ENCODE measurements at regions not wholly inside any gene's neighbourhood (a gene's known extent, or its start where the extent isn't known, plus 50 kb on each side); places are given as distances from the start of the nearest gene placed in this dataset.
A peak's percentile ranks its signal among the peaks of the same experiment; 100 is the strongest.

DNA sequence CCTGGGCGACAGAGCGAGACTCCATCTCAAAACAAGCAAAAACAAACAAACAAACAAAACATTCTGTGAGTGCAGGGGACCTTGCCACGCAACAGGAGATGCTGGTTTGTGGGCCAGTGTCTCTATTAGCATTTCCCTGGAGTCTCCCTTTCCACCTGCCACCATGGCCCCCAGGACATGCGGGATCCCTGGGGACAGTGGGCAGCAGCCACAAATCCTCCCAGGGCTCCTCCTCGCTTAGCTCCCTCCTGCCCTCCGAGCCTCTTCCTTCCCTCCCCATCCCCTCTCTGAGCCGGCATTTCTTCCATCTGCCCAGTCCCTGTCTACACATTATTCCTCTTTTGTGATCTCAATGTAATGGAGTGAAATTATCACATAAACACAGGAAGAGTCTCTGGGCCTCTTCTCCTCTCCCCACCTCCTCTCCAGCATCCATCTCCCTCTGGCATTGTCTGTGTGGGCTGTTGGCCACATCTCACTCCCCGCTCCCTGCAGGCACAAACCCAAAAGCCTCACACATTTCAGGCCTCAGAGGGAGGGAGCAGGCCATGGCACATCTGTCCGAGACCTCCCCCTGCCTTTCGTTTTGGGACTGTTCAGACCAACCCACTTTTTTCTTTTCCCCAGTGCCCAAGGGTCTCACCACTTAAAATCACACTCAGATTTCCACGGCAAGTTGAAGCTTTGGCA lies 144.3 kb downstream of the MIS18A start:
- DNase-seq (ENCODE audit: low read depth, low spot score): no peak

DNA sequence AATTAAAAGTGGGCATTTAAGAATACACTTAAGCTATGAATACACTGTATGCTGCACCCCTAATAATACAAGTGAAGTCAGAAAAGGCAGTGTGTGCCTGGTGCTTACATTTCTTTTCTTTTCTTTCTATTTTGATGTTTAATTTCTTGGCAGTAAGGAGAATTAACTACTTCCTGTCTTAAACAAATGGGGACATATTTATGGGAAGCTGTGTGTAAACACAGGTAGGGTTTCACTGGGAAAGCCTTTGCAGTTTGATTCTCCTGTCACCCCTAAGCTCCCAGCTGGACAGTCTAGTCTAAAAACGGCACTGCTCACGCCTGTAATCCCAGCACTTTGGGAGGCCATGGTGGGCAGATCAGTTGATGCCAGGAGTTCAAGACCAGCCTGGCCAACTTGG lies 146.0 kb downstream of the MIS18A start:
- DNase-seq (ENCODE audit: low read depth, low spot score): no peak

DNA sequence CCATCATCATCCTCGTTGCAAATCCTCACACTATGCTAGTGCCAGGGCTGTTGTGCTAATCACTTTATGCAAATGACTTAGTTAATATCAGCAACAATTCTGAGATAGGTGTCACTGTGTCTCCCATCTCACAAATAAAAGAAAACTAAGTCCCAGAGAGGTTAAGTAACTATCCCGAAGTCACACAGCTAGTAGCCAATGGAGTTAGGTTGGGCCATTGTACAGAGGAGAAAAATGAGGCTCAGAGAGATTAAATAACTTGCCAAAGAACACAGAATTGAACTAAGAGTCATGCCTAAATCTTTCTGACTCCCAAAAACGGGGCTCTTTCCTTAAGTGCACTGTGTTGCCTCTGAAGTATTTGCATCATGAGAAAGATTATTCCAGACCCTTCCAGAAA lies 146.4 kb downstream of the MIS18A start:
- no peak for DNase-seq (ENCODE audit: low read depth, low spot score)

DNA sequence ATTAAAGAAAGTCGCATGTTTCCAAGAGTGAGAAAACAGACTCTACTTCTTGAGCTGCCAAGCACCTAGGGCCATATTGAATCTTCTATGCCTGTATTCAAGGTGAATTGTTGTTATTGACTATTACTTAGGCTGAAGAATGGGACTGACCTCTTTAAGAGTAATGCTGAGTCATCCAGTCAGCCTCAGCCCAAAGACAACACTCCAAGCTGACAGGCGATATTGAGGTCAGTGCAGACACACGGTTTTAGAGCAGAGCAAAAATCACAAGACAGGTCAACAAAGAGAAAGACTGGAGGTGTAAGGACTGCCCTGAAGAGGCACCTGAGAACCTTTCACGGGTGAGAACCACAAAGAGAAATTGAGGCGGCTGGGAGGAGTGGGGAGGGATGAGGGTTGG lies 146.9 kb downstream of the MIS18A start:
- DNase-seq (ENCODE audit: low read depth, low spot score): peak; percentile 23

DNA sequence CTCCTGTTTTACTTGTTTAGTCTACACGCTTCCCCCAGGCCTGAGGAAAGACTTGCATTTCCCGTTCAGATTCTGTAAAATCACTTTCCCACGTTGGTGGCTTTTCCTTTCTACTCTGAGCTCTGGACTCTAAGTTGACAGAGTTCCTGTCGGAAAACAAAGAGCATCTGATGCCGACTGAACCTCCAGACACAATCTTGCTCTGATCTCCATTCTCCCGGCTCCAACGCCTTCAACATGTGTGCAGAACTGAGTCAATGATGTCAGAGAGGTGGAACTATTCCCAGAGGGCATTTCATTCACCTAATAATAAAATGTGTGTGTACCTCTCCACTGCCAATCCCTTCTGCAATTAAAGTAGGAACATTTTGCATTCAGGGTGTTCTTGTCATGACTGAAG lies 147.7 kb downstream of the MIS18A start:
- no peak for DNase-seq (ENCODE audit: low read depth, low spot score)

DNA sequence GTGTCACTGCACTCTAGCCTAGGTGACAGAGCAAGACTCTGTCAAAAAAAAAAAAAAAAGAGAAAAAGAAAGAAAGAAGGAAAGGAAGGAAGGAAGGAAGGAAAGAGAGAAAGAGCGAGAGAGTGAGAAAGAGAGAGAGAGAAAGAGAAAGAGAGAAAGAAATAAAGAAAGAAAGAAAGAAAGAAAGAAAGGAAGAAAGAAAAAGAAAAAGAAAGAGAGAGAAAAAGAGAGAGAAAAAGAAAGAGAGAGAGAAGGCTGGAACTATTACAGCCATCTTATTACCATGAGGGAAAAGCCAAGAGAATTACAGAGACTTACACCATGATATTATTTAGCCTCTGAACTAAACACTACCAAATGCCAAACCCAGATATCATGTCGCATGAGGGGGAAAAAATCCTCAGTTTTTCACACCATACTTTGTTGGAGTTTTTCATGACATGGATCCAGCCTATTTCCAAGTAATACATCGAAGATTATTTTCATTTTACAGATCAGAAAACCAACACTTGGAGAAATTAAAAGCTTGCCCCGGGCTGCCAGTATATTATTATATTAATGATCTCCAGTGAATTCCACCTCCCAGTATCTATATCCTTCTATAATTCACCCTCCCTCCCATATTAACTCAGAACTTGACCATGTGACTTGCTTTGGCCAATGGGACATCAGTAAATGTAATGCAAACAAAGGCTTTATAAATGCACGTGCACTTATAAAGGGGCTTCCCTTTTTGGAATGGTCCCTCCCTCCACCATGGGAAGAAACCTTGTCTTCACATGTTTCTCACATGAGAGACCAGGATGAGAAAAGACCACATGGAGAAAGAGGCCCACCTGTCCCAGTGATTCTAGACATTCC lies 148.6 kb downstream of the MIS18A start:
- no peak for DNase-seq (ENCODE audit: low read depth, low spot score)

DNA sequence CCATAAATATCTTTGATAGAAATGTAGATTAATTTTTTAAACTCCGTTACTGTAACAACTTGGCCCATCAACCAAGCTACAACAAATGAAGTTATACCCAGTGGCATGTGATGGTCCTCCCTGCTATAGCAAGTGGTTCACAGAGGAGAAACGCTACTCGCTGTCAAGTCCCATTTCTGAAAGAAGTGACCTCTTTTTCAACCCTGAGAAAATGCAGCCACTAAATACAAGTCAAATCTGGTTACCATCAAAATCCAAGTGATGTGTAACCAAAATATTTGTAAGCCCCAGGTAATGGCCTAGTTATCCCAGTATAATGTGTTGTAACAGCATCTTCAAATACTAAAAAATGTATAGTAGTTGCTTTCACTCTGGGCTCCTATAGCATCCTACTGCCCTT lies 151.8 kb downstream of the MIS18A start:
- no peak for DNase-seq (ENCODE audit: low read depth, low spot score)

DNA sequence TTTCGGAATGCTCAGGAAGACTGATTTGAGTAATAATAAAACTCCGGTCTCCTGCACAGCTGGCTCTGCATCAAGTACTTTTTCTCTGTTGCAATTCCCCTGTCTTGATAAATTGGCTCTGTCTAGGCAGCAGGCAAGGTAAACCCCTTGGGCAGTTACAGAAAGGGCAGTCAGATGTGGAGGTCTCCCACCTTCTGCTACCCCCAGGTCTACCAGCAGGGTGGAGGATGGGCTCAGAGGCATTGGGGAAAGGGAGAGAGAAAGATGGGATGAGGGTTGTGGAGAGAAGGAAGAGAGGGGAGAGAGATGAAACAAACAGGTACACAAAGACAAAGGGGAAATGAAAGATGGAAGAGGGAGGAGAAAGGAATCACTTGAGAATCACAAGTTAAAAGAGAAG lies 156.8 kb downstream of the MIS18A start:
- DNase-seq (ENCODE audit: low read depth, low spot score): no peak

DNA sequence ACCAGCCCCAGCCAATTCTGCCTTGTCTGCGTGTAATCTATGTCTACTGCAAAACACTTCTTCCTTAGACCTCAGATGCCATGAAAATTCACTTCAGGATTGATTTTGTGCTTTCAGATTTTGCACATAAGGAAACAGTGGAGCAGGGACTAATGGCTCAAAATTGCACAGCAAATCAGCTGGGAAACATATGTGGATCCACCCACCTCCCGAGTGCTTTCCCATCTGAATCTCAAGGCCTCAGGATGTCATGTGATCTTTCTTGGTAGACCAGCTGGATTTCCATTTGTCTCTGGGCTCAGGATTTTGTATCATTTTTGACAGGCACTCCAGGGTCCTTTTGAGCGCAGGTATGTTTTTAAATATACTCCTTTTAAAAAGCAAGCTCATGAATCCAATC lies 158.6 kb downstream of the MIS18A start:
- no peak for DNase-seq (ENCODE audit: low read depth, low spot score)

DNA sequence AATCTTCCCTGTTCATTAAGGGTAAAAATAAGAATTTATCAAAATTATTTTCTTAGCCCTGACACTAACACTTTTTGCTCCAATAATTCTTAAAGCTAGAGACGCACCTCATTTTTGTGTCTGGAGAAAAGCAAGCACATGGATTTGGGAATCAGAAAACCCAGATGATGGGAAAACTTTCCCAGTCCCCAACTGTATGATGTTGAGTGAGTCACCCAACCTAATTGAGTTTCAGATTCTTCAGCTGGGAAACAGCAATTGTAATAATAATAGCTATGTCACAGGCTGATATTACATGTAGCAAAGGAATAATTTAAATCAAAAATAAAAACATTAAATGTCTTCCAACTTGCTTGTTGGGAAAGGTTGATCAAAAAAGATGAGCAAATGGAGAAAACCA lies 159.0 kb downstream of the MIS18A start:
- no peak for DNase-seq (ENCODE audit: low read depth, low spot score)

DNA sequence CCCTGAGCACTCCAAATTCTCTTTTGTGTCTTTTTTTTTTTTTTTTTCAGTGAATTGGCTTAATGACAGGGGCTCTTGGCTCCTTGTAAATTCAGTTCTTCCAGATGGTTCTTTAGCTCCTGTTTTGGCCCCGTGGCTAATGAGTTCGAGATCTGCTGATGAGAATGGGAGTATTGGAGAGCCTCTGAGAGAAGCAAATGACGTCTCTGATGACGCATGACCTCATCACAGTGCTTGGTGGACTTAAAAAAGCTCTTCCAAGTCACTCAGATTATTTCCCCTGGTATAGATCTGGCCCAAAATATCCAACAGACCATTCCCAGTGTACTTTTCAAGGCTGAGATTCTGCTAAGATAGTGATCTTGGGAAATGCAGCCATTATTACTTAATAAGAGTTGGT lies 159.5 kb downstream of the MIS18A start:
- no peak for DNase-seq (ENCODE audit: low read depth, low spot score)

DNA sequence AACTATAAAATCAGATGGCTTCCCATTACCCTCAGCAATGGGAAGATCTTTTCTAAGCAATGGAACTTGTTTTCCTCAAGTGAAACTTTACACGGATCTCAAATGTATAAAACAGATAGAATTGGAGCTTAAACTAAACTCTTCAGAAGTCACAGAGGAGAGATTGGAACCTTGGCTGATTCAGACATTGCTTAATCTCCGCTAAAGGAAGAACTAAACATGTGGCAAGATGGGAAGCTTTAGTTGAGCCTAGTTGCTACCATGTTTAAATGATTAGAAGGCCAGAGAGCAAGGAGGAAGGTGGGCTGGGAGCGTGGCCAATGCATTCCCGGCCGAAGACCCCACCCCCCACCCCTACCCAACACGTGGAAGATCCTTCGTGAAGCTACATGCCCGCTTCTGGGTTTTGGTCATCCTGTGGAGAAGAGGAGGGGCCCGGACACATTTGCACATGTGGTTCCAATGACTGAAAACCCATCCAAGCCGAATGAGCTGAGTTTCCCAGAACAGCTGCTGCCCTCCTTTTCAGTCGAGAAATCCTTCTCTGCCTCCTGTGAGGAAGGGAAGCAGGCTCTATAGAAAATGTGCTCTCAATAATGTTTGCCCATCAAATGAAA lies 164.3 kb downstream of the MIS18A start:
- DNase-seq (ENCODE audit: low read depth, low spot score): no peak

DNA sequence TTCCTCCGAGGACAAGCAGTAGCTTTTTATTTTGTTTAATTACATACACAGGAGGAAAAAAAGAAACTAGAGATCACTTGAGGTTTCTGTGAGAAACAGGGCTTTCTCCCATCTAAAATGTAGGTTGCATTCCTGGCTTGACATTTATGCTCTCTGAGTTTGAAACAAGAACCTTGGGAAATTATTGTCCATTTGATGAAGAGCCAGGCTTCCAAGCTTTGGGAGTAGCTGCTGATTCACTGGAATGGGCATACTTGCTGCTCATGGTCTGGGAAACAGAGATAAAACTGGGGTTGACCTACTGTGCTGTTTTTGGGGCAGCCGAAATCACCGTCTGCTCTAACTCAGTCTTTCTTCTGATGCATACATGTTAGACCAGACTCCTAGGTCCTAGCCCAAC lies 165.4 kb downstream of the MIS18A start:
- DNase-seq (ENCODE audit: low read depth, low spot score): no peak

DNA sequence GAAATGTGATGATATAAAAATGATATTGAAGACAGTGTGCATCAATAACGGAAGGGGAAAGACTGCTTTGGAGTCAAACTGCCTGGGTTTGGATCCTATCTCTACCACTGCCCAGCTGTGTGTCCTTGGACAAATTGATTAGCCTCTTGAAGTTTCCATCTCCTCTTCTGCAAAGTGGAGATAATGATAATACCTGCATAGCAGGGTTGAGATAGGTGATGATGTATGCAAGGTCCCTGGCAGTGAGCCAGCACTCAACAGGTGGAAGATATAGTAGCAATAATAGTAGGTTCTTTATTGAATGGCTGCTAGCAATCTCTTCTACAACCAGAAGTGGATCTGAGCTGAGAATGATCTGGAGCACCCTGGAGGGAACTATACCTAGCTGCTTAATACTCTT lies 166.7 kb downstream of the MIS18A start:
- no peak for DNase-seq (ENCODE audit: low read depth, low spot score)

DNA sequence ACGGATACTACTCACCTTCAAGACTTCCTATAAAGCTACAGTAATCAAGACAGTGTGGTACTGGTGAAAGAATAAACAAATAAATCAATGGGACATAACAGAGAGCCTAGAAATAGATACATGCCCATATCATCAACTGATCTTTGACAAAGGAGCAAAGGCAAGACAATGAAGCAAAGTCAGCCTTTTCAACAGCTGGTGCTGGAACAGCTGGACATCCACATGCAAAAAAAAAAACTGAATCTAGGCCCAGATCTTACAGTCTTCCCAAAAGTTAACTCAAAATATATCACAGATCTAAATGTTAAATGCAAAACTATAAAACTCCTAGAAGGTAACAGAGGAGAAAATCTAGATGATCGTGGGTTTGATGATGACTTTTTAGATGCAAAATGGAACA lies 170.3 kb downstream of the MIS18A start:
- no peak for DNase-seq (ENCODE audit: low read depth, low spot score)

DNA sequence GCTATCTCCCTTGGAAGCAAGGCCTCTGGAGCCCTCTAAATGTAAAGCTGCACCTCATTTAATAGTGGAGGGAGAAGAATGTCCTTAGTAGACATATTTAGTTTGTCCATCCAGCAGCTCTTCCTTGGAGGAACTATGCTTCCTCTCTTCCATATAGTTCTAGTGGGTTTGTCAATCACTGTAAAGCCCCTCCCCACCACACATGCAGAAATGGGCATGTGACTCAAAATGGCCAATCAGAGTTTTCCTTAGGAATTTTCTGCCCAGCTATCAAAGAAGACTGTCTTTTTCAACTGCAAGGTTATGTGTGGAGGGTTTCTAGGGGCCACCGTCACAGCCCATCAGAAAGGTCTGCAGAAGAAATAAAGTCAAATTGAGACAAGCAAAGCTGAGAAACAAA lies 175.5 kb downstream of the MIS18A start:
- DNase-seq (ENCODE audit: low read depth, low spot score): no peak

DNA sequence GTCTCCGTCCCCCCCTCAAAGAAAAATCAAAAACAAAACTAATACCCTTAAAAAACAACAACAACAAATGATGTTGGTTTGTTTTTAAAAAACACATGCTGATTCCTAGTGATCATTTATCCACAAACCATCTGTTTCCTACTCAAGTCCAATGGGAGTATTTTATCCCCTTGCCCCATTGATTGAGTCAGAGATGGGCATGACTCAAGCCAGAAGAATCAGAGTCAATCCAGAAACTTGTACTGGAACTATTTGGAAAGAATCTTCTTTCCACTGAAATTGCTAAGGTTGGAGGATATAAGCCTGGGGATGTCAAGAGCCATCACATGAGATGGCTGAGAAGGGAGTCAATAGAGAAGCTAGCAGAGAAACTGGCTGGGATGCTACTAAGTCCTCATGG lies 176.4 kb downstream of the MIS18A start:
- DNase-seq (ENCODE audit: low read depth, low spot score): no peak

DNA sequence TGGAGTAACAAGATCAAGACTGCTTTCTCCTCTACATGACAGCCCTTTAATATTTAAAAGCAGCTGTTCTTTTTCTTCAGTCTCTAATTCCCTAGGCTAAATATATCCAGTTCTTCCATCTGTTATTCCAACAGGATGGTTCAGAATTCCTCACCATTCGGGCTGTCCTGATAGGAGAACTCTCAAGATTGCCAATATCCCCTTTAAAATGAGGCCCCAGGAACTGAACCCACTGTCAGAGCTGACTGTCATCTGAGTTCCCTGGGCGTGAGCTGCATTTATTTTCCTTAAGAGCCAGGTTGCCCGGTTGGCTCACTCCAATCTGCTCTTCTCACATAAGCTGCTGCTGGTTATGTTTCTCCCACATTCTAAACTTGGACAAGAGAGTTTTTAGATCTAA lies 177.6 kb downstream of the MIS18A start:
- no peak for DNase-seq (ENCODE audit: low read depth, low spot score)

DNA sequence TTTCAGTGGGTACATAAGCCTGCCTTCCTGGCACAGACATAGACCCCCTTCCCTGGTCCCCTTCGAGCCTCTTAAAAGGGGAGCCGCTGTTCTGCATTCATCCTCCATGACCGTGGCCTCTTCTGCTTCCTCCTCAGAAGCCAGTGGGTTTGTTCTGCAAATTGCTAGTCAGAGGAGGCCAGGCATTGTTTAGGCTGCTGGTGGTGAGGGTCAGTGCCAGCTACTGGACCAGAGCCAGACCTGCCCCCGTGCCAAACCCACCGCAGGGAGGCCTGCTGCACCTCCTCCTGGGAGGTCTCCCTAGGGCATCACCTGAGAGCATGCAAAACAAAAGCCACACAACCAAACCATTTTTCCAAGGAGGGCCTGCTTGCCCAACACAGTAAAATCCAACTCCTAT lies 178.4 kb downstream of the MIS18A start:
- no peak for DNase-seq (ENCODE audit: low read depth, low spot score)

DNA sequence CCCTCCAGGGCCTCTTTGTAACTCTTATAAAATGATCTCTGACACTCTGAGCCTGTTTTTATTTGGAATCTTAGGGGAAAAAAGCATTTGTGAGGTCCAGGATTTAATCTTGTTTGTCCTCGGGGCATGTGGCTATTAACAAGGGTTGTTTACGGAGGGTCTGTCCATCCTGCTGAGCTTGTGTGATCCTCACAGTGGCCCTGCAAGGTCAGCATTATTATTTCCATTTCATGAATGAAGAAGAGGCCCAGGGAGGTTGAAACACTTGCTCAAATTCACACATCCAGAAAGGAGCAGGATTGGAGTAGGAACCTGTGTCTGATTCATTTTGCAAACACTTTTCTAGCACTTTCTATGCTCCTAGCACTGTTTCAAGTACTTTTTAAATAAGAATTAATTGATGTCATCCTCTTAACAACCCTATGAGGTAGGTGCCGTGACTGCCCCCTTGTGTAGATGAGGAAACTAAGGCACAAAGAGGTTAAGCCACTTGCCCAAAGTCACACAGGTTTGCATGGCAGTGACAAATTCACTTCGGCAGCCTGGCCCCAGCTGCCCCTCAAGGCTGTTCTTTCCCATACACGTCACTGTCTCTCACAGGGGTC lies 178.9 kb downstream of the MIS18A start:
- DNase-seq (ENCODE audit: low read depth, low spot score): peak; percentile 36

DNA sequence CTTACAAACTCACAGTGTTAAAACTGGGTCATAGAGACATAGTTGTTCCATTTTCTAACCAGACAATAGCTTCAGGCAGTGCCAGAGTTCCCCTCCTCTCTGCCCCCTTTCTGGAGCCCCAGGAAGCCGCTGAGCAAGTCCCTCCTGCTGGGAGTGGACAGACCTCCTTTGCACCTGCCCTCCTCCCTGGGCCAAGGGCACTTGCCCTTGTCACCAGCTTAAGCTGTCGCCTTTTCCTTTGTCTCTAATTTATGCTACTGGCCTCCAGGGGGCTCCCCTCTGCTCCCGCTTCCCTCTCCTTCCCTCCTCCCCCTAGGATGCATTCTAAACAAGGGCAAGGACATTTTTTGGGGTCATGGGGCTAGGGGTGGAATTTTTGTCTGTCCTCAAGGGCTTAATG lies 182.4 kb downstream of the MIS18A start:
- DNase-seq (ENCODE audit: low read depth, low spot score): peak; percentile 76

DNA sequence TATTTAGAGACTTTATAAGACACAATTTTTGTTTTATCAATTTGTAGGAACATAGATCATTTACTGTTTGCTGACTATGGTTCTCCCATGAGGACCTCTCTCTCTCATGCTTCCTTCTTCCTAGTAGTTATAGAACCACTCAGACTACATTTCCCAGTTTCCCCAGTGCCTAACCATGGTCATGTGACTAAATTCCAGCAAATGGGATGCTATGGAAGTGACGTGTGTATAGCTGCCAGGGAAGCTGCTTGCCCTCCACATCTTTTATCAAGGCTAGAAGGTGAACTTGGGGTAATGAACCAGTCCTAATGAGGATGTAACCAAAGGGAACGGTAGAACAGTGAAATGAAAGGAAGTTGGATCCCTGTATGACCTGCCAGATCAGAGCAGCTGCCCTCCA lies 184.0 kb downstream of the MIS18A start:
- no peak for DNase-seq (ENCODE audit: low read depth, low spot score)
